Activated naive CD8-positive, alpha-beta T cell (primary cell): ENCODE measurements at regions not wholly inside any gene's neighbourhood (a gene's known extent, or its start where the extent isn't known, plus 50 kb on each side); places are given as distances from the start of the nearest gene placed in this dataset.
A peak's percentile ranks its signal among the peaks of the same experiment; 100 is the strongest.
"Not testable (repeated sequence)": the region's sequence is repeated elsewhere in the genome, so short reads cannot be mapped to it uniquely, and the experiment has no call there.

Experiments
- H3K27ac Mint-ChIP-seq: one replicate; pipeline ENCODE4 v1.8.0; 2021; ENCODE audit warnings: mixed read lengths
- H3K27me3 Mint-ChIP-seq: one replicate; pipeline ENCODE4 v1.8.0; 2021; ENCODE audit warnings: mixed read lengths
- H3K36me3 Mint-ChIP-seq: one replicate; pipeline ENCODE4 v1.8.0; 2021; ENCODE audit warnings: mixed read lengths
- H3K4me1 Mint-ChIP-seq: one replicate; pipeline ENCODE4 v1.8.0; 2021; ENCODE audit warnings: low read depth, mixed read lengths
- H3K4me3 Mint-ChIP-seq: one replicate; pipeline ENCODE4 v1.8.0; 2021; ENCODE audit warnings: mild to moderate bottlenecking, mixed read lengths
- H3K9me3 Mint-ChIP-seq: one replicate; pipeline ENCODE4 v1.8.0; 2021; ENCODE audit warnings: low read depth, mixed read lengths

DNA sequence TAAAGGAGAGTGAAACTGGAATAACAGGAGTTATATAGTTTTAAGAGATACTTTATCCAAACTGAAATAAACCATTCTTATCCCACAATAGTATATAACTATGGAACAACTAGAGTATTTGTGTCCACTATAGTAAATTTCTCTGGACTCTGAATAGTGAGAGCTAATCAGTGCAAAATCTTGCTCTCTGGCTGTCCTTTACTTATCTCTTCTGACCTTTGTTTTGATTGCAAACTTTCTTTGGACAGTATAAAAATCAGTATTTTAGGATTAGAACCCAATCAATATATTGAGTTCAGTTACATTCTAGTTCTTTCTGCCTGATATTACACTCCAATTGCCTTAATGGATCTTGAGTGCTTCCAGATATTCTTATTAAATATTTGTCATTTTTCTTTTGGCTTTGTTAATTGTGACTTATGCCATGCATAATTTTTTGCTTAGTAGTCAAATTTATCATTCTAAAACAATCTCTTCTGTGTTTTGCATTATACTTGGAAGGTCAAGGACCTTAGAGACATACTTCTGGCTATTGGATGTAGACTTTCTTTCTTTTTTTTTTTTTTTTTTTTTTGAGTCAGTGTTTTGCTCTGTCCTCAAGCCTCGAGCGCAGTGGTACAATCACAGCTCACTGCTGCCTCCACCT, 89.9 kb upstream of the AMN1 start:
- Mint-ChIP-seq H3K27me3 (no peaks in the 10 kb centered on the region), H3K36me3 (peaks cover under 1% of the 10 kb centered on the region), H3K4me1 (peaks cover 18% of the 10 kb centered on the region), H3K4me3 (no peak overlapping the region), H3K27ac (no peak overlapping the region), H3K9me3 (peaks cover under 1% of the 10 kb centered on the region)

DNA sequence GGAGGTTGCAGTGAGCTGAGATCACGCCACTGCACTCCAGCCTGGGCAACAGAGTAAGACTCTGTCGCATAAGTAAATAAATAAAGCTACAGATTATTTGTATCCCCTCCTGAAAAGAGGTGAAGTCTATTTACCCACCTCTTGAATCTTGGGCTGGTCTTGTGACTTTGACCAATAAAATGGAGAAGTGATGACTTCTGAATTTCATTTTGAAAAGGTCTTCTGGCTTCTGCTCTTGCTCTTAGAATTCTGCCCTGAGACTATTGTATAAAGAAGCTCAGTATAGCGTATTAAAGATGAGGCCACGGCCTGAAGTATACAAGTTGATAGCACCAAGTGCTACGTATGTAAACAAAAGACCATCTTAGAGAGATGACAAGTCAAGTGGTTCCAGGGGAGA, 88.3 kb upstream of the AMN1 start:
- H3K9me3 Mint-ChIP-seq = no peaks in the 10 kb centered on the region
- H3K27ac Mint-ChIP-seq = no peak overlapping the region

DNA sequence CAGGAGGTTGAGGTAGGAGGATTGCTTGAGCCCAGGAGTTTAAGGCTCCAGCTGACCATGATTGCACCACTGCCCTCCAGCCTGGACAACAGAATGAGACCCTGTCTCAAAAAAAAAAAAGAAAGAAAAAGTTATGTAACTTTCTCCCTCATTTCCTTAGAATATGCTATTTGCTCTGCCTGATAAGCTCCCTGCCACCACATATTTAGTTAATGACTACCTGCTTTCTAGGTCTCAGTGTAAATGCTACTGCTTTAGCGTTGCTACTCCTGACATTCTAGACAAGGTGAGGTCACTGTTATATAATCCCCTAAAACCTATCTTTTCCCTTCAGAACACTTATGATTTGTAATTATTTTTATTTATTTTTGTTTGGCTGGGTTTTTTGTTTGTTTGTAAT, 86.3 kb upstream of the AMN1 start:
- no peaks in the 10 kb centered on the region for H3K27me3 Mint-ChIP-seq
- no peaks in the 10 kb centered on the region for H3K36me3 Mint-ChIP-seq
- no peaks in the 10 kb centered on the region for H3K9me3 Mint-ChIP-seq
- no peak overlapping the region for H3K27ac Mint-ChIP-seq
- H3K4me3 Mint-ChIP-seq = no peak overlapping the region
- H3K4me1 Mint-ChIP-seq = peaks cover 20% of the 10 kb centered on the region

More for the DNA sequence above, 88.3 kb upstream of the AMN1 start:
- Mint-ChIP-seq H3K27me3 (no peaks in the 10 kb centered on the region), H3K4me1 (peaks cover 23% of the 10 kb centered on the region), H3K36me3 (no peaks in the 10 kb centered on the region), H3K4me3 (no peak overlapping the region)

DNA sequence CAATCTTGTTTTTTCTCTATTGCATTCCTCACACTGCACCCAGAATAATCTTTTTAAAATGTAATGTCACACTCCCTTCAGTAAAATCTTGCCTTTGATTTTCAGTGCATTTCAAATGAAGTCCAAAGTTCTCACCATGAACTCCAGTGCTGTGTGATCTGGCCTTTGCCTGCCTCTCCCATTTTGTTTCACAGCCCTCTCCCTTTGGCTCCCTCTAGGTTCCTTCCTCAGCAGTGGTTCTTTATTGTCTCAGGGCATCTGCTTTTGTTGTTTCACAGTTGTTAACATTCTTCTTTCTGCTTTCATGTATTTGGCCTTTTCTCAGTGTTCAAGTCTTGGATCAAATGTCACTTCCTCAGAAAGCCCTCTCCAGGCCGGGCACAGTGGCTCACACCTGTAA, 84.5 kb upstream of the AMN1 start:
- no peak overlapping the region for H3K4me3 Mint-ChIP-seq
- no peaks in the 10 kb centered on the region for H3K27me3 Mint-ChIP-seq
- H3K27ac Mint-ChIP-seq = peak overlapping the region; percentile 76
- H3K36me3 Mint-ChIP-seq = no peaks in the 10 kb centered on the region
- H3K4me1 Mint-ChIP-seq = peaks cover 18% of the 10 kb centered on the region
- H3K9me3 Mint-ChIP-seq = no peaks in the 10 kb centered on the region

DNA sequence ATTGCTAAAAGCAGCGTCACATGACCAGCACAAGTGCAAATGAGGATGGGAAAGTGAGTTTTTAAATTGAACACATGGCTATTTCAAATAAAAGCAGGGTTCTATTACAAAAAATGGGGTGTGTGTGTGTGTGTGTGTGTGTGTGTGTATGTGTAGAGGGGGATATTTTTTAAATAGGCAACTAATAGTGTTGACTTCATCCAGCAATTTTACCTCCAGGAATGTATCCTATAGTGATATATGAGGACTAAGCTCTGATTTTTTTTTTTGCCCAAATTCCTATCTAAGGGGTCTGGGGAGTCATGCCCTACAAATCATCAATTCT, 78.9 kb upstream of the AMN1 start:
- Mint-ChIP-seq H3K9me3 (no peaks in the 10 kb centered on the region), H3K27me3 (no peaks in the 10 kb centered on the region), H3K4me1 (peaks cover 58% of the 10 kb centered on the region), H3K27ac (peak overlapping the region; percentile 93), H3K4me3 (peak overlapping the region; percentile 67), H3K36me3 (peaks cover 2% of the 10 kb centered on the region)

DNA sequence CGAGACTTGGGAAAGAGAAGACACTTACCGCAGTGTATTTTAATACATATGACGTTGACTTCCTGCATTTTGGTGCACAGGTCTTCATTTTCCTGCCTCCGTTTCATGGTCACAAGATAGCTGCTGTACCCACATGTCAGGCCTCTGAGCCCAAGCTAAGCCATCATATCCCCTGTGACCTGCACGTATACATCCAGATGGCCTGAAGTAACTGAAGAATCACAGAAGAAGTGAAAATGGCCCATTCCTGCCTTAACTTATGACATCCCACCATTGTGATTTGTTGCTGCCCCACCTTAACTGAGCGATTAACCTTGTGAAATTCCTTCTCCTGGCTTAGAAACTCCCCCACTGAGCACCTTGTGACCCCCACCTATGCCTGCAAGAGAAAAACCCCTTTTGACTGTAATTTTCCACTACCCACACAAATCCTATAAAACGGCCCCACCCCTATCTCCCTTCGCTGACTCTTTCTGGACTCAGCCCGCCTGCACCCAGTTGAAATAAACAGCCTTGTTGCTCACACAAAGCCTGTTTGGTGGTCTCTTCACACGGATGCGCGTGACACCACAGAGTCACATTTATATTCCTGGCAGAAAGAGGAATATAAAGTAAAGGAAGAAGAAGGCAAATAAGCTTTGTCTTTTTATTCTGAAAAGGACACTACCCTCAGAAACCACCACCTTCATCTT, 78.4 kb upstream of the AMN1 start:
- Mint-ChIP-seq H3K4me1 (peaks cover 63% of the 10 kb centered on the region), H3K4me3 (peak overlapping the region; percentile 67), H3K27ac (peak overlapping the region; percentile 93)
- H3K9me3 Mint-ChIP-seq, H3K36me3 Mint-ChIP-seq, H3K27me3 Mint-ChIP-seq: not testable (repeated sequence)

DNA sequence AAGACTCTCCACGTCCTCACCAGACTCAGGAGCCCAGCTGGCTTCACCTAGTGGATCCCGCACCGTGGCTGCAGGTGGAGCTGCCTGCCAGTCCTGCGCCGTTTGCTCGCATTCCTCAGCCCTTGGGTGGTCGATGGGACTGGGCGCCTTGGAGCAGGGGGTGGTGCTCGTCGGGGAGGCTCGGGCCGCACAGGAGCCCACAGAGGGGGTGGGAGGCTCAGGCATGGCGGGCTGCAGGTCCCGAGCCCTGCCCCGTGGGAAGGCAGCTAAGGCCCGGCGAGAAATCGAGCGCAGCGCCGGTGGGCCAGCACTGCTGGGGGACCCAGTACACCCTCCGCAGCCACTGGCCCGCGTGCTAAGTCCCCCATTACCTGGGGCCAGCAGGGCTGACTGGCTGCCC, 76.9 kb upstream of the AMN1 start:
- not testable (repeated sequence) for H3K36me3 Mint-ChIP-seq, H3K9me3 Mint-ChIP-seq, H3K27me3 Mint-ChIP-seq
- peak overlapping the region; percentile 93 for H3K4me3 Mint-ChIP-seq
- peaks cover 63% of the 10 kb centered on the region for H3K4me1 Mint-ChIP-seq
- peak overlapping the region; percentile 97 for H3K27ac Mint-ChIP-seq

DNA sequence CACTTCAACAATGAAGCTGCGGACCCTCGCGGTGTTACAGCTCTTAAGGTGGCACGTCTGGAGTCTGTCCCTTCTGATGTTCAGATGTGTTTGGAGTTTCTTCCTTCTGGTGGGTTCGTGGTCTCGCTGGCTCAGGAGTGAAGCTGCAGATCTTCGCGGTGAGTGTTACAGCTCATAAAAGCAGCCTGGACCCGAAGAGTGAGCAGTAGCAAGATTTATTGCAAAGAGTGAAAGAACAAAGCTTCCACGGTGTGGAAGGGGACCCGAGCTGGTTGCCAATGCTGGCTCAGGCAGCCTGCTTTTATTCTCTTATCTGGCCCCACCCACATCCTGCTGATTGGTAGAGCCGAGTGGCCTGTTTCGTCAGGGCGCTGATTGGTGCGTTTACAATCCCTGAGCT, 75.9 kb upstream of the AMN1 start:
- H3K4me3 Mint-ChIP-seq = peak overlapping the region; percentile 93
- H3K9me3 Mint-ChIP-seq, H3K27me3 Mint-ChIP-seq, H3K36me3 Mint-ChIP-seq: not testable (repeated sequence)
- peaks cover 64% of the 10 kb centered on the region for H3K4me1 Mint-ChIP-seq
- H3K27ac Mint-ChIP-seq = peak overlapping the region; percentile 97

DNA sequence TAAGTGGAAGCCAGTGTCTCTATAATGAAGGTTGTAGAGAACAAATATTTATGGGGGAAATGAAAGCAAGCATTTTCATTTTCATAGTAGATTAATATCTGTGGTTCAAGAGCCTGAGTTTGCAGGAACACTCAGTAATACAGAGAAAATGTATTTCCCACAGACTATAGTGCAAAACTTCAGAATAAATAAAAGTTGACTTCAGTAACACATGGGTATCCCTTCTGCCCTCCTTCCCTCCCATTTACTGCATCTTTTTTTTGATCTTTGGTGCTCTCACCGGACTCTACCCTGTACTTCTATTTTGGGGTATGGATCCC, 75.3 kb upstream of the AMN1 start:
- Mint-ChIP-seq H3K36me3 (peaks cover 9% of the 10 kb centered on the region), H3K4me1 (peaks cover 61% of the 10 kb centered on the region), H3K27me3 (no peaks in the 10 kb centered on the region), H3K27ac (peak overlapping the region; percentile 97), H3K4me3 (peak overlapping the region; percentile 93), H3K9me3 (peaks cover 3% of the 10 kb centered on the region)

DNA sequence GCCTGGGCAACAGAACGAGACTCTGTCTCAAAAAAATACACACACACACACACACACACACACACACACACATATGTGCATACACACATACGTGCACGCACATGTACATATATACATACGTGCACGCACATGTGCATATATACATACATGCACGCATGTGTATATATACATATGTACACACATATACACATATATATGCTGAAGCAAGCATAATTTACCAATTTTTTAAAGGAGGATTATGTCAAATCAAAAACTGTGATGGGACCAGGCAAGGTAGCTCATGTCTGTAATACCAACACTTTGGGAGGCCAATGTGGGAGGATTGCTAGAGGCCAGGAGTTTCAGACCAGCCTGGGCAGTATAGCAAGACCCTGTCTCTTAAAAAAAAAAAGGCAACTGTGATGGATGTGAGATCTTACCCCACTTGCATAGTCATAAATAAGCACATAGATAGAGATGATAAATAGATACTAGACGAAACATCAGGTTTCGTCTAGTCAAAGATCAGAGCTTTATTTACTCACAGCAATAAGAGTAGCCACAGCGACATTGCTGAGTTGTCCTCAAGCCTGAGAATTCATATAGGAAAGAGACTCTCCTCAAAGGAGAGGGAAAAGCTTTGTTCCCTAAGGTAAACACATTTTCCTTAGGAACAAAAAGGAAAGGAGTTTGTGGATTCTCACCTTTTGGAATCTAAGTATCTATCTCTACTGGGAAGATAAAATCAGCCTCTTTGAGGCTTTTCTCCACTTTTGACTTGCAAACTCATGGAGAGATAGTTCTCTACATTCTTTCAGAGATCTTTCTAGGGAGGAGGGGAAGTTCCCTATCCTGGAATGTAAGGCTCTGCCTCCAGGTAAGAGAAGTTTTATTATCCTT, 74.7 kb upstream of the AMN1 start:
- Mint-ChIP-seq H3K9me3 (peaks cover 3% of the 10 kb centered on the region), H3K27me3 (no peaks in the 10 kb centered on the region), H3K4me1 (peaks cover 61% of the 10 kb centered on the region), H3K27ac (peak overlapping the region; percentile 97), H3K4me3 (peak overlapping the region; percentile 93), H3K36me3 (peaks cover 9% of the 10 kb centered on the region)

DNA sequence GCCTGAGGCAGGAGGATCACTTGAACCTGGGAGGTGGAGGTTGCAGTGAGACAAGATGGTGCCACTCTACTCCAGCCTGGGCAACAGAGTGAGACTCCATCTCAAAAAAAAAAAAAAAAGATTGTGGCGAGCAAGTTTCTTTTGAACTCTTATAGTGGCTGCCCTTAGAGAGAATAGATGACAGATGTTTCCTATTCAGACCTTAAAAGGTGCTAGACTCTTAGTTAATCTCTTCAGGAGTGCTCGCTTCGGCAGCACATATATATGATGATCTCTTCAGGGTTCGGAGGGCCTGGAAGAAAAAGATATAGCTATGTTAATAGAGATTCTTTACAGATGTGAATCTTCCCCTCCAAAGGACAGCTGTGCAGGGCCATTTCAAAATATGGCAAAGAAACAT, 73.1 kb upstream of the AMN1 start:
- Mint-ChIP-seq H3K27ac (peak overlapping the region; percentile 85), H3K9me3 (peaks cover 3% of the 10 kb centered on the region), H3K36me3 (peaks cover 9% of the 10 kb centered on the region), H3K27me3 (no peaks in the 10 kb centered on the region), H3K4me3 (peak overlapping the region; percentile 69), H3K4me1 (peaks cover 58% of the 10 kb centered on the region)

DNA sequence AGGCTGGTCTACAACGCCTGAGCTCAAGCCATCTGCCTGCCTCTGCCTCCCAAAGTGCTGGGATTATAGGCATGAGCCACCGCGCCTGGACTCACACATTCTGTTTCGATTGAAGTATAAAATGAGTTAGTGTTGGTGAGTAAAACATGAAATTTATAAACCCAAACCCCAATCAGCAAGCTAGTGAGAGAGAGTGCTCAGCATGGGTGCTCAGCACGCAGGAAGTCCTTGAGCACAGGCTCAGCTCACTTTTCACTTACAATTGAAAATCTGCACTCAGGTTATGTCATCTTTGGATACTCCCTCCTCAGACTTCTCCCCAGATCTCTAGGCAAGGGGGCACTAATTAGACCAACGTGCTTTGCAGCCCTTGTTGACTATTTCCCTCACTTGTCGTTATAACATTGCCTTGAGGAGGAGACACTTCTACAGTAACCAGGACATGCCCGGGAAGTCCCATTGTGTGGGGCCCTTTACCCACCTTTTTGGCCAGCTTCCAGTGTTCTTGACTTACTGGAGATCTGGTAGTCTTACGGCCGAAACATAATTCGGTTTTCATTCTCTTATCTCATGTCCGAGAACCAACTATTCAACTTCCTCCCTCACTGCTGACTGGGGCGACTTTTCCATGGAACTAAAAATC, 68.5 kb upstream of the AMN1 start:
- peaks cover 34% of the 10 kb centered on the region for H3K4me1 Mint-ChIP-seq
- H3K36me3 Mint-ChIP-seq = peaks cover 9% of the 10 kb centered on the region
- no peaks in the 10 kb centered on the region for H3K27me3 Mint-ChIP-seq
- peak overlapping the region; percentile 89 for H3K27ac Mint-ChIP-seq
- H3K9me3 Mint-ChIP-seq = peaks cover 3% of the 10 kb centered on the region
- peak overlapping the region; percentile 68 for H3K4me3 Mint-ChIP-seq

DNA sequence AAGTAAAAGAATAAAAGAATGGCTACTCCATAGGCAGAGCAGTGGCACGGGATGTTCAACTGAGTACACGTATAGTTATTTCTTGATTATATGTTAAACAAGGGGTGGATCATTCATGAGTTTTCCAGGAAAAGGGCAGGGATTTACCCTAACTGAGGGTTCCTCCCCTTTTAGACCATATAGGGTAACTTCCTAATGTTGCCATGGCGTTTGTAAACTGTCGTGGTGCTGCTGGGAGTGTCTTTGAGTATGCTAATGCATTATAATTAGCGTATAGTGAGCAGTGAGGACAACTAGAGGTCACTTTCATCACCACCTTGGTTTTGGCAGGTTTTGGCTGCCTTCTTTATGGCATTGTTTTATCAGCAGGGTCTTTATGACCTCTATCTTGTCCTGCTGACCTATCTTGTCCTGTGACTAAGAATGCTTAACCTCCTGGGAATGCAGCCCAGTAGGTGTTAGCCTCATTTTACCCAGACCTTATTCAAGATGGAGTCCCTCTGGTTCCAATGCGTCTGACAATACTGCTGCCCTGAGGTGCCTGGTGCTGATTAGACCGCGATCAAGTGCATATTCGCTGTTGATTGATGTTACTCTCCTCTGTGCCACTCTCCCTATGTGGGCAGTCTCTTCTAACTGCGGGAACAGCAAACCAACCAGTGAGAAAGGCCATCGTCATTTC, 67.6 kb upstream of the AMN1 start:
- peak overlapping the region; percentile 89 for H3K27ac Mint-ChIP-seq
- no peak overlapping the region for H3K4me3 Mint-ChIP-seq
- H3K9me3 Mint-ChIP-seq = no peaks in the 10 kb centered on the region
- H3K27me3 Mint-ChIP-seq = no peaks in the 10 kb centered on the region
- peaks cover 32% of the 10 kb centered on the region for H3K4me1 Mint-ChIP-seq
- H3K36me3 Mint-ChIP-seq = peaks cover 5% of the 10 kb centered on the region

DNA sequence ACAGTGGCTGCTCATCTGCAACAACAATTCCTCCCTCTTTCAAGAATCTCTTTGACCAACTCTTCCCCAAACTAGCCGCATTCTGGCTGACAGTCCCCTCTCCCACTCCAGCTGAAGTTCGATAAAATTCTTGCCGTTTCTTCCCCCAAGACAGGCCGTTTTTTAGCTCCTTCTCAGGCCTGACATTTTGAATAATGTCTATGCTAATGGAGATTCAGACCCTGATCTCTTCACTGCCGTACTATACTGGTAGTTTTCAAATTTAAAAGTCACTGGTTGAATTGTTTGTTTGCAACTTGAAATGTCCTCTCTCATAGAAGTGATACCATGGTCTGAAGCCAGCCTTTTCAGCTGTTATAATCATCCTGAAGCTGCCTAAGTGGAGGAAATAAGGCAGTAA, 65.9 kb upstream of the AMN1 start:
- H3K27me3 Mint-ChIP-seq = no peaks in the 10 kb centered on the region
- no peak overlapping the region for H3K4me3 Mint-ChIP-seq
- H3K4me1 Mint-ChIP-seq = peaks cover 47% of the 10 kb centered on the region
- no peak overlapping the region for H3K27ac Mint-ChIP-seq
- peaks cover 2% of the 10 kb centered on the region for H3K36me3 Mint-ChIP-seq
- H3K9me3 Mint-ChIP-seq = no peaks in the 10 kb centered on the region

DNA sequence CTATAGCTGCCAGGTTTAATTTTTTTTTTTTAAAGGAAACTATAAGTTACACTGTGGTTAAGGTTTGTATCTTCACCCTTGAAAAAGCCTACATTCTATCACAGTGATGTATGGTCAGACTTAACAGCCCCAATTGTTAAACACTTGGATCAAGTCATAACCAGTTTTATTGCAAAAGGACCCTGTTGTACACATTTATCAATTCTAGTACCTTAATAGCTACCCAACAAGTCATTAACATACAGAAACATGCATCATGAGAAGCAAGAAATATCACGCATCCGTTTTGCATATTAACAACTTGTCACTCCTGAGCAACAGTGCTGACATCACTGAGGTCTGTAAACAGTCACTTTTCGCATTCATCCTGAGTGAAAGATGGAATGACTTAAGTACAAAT, 62.4 kb upstream of the AMN1 start:
- Mint-ChIP-seq H3K27ac (peak overlapping the region; percentile 12), H3K4me1 (peaks cover 32% of the 10 kb centered on the region)
- not testable (repeated sequence) for H3K36me3 Mint-ChIP-seq, H3K4me3 Mint-ChIP-seq, H3K9me3 Mint-ChIP-seq, H3K27me3 Mint-ChIP-seq
